Esophagus muscularis mucosa (tissue), 4 donors: ENCODE measurements at regions not wholly inside any gene's neighbourhood (a gene's known extent, or its start where the extent isn't known, plus 50 kb on each side); places are given as distances from the start of the nearest gene placed in this dataset.

ENCODE experiments used
- CTCF ChIP-seq, 3 experiments: fragments of 200-600 bp in 2 of 3; fragments of 450-650 bp in 1 of 3; sonication (generic) in 2 of 3; IDR thresholded peaks; one replicate each; pipeline ENCODE4 v1.5.1; 2017 to 2019; ENCODE audit warnings: antibody characterized with exemption in 3 of 3, mild to moderate bottlenecking in 2 of 3, moderate library complexity in 1 of 3
- EP300 ChIP-seq: sonication (generic); formaldehyde crosslinking; IDR thresholded peaks from one replicate; pipeline ENCODE4 v1.6.1; 2017; ENCODE audit warnings: antibody characterized with exemption
- POLR2A ChIP-seq: fragments of 450-650 bp; IDR thresholded peaks from one replicate; pipeline ENCODE4 v1.6.1; 2017; ENCODE audit warnings: antibody characterized with exemption, moderate library complexity, mild to moderate bottlenecking, low read depth
- POLR2AphosphoS5 ChIP-seq, 2 donors: sonication (generic); formaldehyde crosslinking; IDR thresholded peaks; one replicate each; pipeline ENCODE4 v1.6.1; 2017; ENCODE audit warnings: antibody characterized with exemption in 2 of 2

DNA sequence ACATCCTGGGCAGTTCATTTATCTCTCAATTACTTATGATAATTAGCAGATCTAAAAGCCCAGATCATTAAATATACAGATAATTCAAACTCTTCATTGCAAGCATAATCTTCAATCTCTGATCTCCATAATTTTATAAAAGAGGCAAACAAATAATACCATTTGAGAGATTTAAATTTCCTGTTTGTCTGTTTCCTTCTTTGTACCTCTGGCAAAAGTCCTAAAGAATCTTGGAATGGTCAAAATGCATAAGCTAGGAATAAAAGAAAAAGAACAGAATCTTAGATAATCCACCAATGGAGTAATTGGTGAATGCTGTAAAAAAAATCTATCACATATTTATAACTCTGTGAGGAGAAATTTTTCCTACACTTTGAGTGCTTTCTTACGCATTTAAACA is 1080.9 kb upstream of the ZEB2 start:
- TF ChIP-seq CTCF (IDR thresholded peaks at IDR 0.05) (no peak), POLR2A (no peak), POLR2AphosphoS5 (IDR thresholded peaks at IDR 0.05) (no peak), EP300 (no peak)
